ENCODE measurements at regions not wholly inside any gene's neighbourhood (a gene's known extent, or its start where the extent isn't known, plus 50 kb on each side); places are given as distances from the start of the nearest gene placed in this dataset.

DNA sequence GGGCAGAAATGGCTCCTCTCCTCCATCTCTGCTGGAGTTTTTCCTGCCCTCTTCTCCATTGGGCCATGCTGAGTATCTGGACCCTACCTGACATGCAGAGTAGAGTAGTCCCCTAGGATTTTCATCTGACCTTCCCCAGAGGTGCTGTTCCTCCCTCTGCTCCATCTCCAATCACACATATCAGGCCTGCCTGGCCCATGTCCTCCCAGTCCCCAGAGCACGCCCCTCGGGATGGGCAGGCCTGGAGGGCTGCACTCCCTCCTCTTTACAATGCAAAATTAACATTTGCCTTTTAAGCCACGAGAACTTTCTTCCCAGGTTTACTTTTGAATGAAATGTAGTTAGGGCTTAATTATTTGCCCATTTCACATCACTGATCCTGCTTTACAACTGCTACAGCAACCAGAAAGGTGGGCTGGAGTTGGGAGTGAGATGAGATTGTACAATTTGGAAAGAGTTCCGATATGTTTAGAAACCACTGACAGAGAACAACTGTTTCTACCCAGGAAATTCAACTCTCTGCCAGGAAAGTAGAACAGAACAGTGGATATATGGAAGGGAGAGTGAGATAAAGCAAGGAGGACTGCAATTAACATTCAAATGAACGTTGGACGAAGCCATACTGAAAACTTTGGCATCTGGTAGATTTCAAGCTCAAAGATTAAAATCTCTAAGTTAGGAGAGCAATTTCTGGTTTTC lies 184.0 kb upstream of the HABP2 start:
- DNase-seq = no peak

DNA sequence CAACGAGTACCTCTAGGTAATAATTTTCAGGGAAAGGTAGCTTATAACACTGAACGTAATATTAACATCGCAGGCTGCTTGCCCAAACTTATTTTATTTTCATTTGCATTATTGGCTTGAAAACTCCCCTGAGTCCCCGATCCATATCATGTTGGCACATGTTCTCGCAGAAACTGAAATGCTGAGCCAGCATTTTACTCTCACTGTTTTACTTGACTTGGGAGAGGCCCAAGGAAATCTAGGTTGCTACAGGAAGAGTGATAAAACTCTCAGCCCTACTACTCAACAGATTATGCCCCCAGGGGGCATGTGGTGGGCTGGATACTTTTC lies 183.5 kb upstream of the HABP2 start:
- DNase-seq = no peak

DNA sequence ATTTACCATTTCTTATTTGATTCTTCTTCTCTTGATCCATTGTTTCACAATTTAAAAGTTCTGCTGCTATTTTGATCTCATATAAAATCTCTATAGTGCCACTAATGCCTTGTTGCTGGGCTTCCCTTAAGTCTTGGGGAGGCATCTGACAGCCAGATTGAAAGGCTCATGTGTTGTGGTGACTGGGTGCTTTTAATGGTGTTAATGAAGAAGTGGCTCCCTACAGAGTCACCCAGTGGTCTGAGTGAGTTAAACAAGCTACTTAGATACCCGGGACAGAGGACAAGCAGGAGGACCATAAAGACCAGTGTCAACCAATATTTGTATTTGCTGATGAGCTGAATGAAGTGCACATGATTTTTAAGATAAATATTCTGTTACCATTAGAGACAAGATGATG lies 176.4 kb upstream of the HABP2 start:
- no peak for DNase-seq

DNA sequence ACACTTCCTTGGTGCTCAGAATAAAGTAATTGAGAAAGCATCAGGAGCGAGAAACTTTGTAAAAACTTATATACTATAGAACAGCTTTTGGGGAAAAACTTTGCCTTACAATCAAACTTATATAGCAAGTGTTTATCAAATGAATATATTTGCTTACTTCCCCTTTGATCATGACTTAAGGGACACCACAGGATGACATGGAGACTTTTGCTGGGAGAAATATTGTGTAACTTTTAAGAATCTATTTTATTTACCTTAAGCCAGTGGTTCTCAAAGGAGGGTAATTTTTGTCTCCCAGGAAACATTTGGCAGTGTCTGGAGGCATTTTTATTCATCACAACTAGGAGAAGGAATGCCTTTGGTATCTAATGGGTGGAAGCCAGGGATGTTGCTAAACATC lies 173.8 kb upstream of the HABP2 start:
- no peak for DNase-seq

DNA sequence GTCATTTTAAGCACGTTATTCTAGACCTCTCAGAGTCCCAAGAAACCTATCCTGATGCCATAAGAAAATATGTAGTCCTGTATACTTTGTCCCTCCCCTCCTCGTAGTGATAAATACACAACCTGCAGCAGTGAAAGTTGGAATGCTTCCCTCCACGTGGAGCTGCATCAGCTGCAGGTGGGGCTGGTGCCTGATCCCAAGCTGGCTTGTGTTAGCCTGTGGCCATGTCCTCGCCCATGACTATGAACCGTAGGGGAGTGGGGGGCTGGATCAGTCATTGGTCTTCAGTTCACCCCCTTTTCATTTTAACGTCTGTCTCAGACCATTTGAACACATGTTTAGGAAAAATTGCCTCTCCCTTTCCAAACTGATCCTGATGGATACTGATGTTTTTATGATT lies 171.4 kb upstream of the HABP2 start:
- DNase-seq = no peak

DNA sequence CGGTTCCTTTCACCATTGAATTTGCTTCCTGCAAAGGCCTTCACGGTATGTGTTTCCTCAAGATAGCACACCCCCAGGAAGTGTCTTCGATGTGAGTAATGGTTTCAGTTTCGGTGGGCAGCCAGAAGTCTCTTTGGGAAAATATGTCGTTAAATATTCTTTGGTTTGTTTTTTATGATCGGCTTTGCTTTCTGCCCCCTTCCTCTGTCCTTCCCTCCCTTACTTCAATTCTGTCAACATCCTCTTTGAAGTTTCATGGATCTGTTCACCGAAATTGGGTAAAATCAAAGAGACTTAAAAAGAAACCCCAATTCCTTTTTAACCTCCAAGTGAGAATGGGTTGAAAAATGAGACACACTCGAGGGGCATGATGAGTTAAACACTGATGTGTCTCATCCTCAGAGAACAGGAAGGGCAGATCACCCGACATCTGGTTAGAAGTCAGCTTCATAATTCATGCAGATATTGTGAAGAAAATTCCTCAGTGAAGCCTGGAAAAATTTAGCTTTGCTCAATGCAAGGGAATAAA lies 170.8 kb upstream of the HABP2 start:
- peak; percentile 50 for DNase-seq

DNA sequence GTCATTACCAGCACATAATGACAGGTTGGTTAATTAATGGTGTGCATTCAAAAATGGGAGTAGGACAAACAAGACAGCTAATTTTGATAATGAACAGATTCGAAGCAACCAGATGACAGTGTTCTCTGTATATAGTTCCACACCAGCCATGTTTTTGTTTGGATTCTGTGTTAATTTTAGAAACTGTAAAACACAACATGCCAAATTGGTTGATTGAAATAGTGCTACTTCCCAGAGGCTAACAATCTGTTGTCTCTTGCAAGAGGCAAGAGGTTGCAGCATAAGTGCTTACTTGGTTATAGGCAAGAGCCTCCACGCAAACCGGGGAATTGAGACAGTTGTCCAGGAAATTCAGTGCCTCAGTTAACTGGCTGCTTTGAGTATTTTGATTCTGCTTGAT lies 170.2 kb upstream of the HABP2 start:
- no peak for DNase-seq

DNA sequence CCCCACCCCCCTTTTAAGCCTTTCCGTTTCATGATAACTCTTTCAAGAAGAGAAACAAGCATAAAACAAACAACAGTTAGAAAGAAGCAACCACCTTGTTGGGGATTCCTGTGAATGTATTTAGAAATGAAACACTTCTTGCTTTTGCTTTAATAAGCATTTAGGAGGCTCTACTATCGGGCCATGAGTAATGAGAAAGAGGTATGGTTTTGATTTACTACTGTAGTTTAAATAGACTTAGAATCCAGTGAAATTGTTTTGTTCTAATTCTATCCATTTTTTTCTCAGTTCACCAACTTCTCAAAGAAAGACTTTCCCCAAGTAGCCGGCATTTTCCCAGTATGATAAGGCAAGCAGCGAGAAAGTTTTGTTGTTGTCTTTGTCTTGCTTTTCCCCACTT lies 168.7 kb upstream of the HABP2 start:
- no peak for DNase-seq

DNA sequence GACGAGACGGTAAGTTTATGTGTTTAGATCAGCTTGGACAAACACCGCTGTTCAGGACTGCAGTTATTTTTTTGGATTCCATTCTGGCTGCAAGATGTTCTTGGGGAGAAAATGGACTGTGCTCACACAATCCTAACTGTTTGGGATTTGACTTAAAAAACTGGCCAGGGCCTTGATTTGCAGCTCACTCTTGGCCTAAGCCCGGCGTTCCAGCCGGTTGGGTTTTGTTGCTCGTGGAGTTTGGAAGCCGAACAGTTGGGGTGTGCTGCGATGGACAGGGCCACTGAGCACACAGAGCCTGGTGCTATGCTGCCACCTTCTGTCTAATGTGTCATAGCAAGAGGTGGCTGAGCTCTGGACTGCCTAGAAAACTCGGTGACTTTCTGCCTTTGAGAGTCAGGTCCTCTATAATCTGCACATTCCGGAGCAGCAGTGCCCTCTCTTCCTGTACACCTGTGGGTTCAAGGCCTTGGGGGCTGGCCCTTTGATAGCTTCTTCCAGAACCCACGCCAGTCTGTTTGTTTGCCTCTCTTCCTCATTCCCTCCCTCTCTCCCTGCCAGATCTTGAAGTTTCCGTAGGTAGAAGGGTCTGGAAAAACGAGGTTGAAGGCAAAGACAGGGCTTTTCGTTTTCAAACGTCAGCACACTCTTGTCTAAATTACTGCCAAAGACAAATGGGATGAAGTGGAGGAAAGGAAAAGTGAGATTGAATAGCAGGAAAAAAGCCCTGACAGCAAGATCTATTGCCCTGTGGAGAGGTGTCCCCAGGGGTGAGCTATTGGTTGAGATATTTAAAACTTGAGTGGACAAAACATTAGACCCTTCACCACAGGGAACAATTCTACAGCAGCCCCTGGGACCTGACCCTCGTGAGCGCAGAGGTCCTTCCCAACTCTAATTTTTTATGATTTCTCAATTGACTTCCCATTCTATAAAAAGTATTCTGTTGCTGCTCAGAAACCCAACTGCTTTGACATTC lies 167.5 kb upstream of the HABP2 start:
- peak; percentile 65 for DNase-seq

DNA sequence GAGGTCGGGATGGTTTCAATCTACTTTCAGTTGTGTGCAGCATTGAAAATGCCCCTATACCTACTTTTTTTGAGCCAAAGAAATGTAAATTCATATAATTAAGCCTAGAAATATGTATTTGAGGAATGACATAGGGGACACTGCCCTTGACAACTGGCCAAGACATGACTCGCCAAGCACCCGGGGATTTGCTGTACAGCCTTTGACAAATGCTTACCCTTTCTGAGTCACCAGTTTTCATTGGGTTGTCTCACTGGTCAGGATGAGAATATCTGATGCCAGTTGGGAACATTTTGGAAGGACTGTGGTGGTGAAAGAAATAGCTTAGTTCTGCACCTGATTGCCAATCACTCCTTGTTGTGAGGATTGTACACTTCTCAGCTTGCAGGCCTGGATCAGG lies 166.8 kb upstream of the HABP2 start:
- no peak for DNase-seq

DNA sequence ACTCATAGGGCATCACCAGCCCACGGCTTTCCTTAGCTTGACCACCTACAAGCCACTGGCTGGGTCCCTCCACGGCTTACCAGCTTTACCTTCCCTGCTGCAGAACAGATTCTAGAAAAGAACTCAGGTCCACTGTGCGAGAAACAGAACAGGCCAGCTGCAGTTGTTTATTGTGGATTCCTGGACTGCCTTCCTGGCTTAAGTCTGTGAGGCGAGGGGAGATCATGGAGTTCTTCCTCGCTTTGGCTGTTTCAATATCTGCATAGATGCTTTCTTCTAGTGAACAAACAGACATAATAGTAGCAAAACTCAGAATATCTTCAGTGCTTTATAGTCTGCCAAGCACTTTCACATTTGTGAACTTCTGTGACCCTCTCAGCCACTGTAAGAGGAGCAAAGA lies 162.9 kb upstream of the HABP2 start:
- DNase-seq = no peak

DNA sequence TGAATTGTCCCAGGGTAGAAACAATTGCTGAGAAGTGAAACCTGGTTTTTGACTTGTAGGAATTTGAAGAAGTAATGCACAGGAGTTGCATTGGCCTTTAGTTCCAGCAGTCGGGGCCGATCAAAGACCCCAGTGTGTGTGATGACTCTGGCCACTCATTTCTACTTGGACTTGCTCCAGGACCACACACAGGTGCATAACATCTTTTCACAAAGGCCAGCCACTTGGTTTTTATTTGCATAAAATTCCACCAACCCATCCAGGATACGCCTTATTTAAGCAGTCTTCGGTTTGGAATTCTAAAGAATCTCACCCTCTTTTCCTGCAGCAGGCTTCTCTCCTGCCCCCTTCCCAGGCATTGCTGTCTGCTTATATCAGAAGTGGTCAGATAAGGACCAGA lies 162.0 kb upstream of the HABP2 start:
- no peak for DNase-seq

DNA sequence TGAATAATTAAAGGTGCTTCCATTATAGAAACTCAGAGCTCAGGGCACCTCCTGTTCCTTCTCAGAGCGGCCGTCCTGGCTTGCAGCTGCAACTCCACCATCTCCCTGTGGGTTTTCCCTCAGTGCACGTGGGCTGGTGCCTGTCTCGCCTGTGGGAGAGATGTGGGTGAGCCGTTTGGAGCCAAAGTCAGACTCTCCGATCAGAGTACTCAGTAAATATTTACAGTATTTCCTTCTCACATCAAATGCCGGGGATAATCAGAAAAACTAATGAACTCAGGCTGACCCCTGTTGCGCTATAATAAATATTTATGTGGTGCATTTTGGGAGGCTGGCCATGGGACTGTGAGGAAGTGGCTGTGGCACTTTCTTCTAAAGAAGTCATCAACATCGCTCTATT lies 155.8 kb upstream of the HABP2 start:
- DNase-seq = no peak

DNA sequence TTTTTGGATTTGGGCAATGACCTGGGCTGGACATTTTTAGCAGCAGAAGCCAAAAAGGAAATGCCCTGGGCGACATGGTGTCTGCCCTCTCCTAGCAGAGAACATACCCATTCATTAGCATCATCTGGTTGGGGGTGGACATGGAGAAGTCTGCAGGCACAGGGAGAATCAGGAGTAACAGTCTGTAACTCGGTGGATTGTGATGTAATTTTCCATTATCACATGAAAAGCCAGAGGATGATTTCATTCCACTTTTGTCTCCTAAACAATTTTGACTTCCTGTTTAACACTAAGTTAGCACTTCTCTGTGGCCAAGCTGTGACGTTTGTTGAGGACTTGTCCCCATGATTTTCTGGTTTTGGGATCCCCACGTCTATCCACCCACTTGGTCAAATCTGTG lies 153.8 kb upstream of the HABP2 start:
- no peak for DNase-seq

DNA sequence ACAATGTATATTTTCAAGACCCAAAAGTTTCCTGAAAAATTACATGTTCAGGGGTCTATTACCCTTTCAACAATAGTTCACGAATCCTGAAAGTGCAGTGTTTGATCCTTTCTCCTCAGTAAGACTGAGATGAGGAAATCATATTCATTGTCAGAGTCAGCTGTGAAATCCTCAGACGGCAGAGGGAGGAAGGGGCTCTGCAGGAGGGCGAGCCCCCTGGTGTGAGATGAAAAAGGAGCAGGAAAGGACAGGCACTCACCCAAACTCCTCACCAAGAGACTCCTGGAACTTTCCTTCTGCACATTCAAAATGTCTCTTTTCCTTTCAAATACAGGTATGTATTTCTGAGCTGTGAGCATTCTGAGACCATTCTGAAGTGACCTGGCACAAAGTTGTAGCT lies 150.3 kb upstream of the HABP2 start:
- DNase-seq = no peak

DNA sequence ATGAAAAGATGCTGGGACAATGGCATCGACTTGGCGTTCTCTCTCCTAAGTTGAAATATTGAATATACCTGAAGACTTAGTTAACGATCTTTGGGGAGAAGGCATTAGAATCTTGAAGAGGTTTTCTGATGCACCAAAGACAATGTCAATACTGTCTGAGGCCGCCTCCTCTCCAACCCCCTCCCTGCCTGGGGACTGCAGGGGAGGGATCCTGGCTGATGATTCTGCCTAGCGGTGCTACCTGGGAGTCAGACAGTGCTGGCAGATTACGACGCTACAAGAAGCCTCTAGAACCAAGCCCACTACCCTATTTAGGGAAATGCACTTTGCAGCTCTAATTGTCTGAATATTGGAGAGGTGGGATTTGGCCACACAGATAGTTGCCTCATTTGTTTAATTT lies 145.6 kb upstream of the HABP2 start:
- no peak for DNase-seq

DNA sequence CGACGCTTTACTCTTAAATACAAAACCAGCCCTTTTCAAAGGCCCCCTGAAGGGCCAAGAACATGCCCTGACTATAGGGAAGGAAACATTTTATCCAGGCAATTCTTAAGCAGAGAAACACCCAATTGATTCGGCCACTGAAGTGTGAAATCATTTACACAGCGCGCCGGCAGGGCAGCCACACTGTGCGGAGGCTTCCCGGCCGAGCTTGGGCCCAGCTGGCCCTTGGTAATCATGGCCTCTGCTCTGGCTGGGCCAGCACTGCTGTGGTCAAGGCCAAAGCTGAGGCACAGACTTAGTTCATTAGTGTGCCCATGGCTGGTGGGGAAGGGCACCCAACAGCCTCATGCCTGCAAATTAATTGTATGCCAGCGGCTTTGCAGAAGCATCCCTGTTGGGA lies 143.7 kb upstream of the HABP2 start:
- DNase-seq = no peak

DNA sequence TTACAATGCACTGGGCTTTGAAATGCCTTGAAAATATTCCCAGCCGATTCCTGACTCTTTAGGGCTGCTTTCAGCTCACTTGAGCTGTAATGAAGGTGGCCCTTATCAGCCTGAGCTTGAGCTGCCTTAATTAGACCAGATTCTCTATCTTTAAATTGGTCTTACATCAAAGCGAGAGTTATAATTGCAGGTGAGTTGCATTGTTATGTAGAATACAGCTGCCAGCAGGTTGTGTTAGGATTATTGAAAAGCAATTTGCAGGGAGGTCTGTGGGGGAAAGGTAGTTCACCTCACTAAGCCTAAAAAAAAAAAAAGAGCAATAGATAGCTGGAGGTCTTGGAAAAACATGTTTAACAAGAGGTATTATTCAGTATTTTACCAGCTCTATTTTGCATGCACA lies 142.2 kb upstream of the HABP2 start:
- no peak for DNase-seq

DNA sequence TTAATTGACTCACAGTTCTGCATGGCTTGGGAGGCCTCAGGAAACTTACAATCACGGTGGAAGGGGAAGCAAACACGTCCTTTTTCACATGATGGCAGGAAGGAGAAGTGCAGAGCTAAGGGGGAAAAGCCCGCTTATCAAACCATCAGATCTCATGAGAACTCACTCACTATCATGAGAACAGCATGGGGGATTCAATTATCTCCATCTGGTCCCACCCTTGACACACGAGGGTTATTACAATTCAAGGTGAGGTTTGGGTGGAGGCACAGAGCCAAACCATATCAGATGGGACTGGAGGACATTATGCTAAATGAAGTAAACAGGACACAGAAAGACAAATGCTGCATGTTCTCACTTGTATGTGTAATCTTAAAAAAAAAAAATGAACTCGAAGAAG lies 141.4 kb upstream of the HABP2 start:
- DNase-seq = no peak

DNA sequence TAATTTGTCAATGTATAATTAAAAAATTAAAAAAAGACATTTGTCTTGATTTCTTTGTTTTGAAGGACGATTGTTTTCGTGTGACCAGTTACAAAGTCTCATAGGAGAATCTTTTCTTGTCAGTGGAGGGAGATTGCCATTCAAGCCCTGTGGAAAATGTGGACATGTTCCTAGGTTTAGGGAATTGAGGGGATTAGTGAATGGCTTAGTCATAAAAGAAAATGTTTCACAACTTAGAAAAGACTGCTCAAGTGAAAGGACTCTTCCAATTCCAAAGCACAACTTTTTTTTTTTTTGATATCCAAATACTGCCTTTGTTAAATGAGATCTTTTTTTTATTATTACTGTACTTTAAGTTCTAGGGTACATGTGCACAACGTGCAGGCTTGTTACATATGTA lies 140.7 kb upstream of the HABP2 start:
- no peak for DNase-seq

DNA sequence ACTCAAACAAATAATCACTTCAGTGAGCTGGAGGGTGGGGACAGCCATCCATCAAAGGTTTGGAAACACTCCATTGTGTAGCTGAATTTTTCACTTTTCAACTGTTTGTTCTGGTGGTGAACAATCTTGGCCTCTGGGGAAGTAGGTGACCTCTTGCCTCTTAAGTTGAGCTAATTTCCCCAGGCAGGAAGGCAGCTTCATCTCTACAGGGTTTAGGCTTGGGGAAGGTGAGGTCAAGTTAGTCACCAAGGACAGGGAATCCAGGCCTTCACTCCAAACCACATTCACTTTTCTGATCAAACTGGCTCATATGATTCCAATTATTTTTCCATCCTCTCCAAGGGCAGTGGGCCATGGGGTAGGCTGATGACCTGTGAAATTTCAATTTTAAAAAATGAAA lies 138.3 kb upstream of the HABP2 start:
- no peak for DNase-seq

DNA sequence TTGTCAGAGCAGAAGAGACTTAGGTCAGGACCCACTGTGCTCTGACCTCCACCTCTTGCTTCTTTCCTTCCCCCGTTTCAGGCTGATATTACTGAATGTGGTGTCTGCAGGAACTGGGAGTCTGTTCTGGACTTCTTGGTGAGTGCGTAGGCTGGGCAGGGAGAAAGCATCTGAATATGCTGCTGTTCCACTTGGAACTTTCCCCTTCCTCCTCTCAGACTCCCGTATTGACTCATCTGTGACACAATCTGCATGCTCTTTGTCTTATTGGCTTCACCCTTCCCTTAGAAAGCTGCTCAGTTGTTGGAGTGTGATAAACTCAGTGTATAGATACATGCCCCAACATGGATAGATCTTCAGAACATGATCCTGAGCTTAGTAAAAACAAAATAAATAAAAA lies 137.6 kb upstream of the HABP2 start:
- no peak for DNase-seq

DNA sequence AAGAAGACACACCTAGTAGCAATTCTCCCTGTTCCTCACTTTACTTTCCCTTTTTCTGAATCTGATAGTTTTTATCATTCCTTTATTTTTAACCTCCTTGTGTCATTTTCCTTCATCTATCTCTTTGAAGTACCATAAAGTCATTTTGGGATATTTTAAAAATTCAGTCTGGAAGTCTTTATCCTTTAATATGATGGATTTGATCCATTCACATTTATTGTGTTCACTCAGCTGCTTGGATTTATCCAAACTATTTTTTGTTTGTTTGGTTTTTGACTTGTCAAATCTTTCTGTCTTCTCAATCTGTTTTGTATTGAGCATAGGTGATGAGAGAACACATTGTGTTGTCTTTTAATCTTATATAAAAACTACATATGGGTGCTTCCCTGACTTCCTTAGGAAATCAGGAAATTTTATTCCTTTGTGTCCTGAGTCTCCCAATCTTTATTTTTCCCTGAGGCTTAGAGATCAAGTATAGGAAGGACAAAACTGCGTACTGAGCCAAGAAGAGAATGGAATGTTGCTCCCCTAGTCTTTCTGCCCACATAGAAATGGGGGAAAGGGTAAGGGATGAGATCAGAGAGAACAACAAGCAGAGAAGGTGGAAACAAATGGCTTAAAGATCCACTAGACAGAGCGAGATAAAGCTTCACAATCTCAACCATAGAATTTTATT lies 132.7 kb upstream of the HABP2 start:
- DNase-seq = no peak
